AG04450 (cell line): ENCODE measurements at regions not wholly inside any gene's neighbourhood (a gene's known extent, or its start where the extent isn't known, plus 50 kb on each side); places are given as distances from the start of the nearest gene placed in this dataset.
A peak's percentile ranks its signal among the peaks of the same experiment; 100 is the strongest.

ENCODE experiments used
- CTCF ChIA-PET: fragments of 300-600, 350-600 bp; formaldehyde crosslinking; extraction: SDS; loops from one replicate; lab custom pipeline; 2022; ENCODE audit warnings: antibody characterized with exemption, inconsistent platforms; lab: Charles Lee
- POLR2A ChIA-PET: fragments of 350-600 bp; formaldehyde crosslinking; extraction: SDS; loops from one replicate; lab custom pipeline; 2021; ENCODE audit warnings: antibody characterized with exemption, inconsistent platforms; lab: Yijun Ruan, JAX
- DNase-seq: peaks from one replicate; pipeline ENCODE4 v3.0.0-alpha.2; 2011; ENCODE audit warnings: low read depth, low spot score
- H3K27ac ChIP-seq: one replicate; pipeline ENCODE4 v1.5.1; 2012; ENCODE audit warnings: low read depth, low read length, control low read depth
- H3K27me3 ChIP-seq: one replicate; pipeline ENCODE4 v1.6.0; 2012; ENCODE audit warnings: low read length; ENCODE audit not compliant: control insufficient read depth, insufficient read depth
- H3K4me3 ChIP-seq: 2 replicates; pipeline ENCODE4 v1.5.1; 2011; ENCODE audit warnings: mild to moderate bottlenecking, low read depth, low read length, control low read depth
- H3K9me3 ChIP-seq: 2 replicates; pipeline ENCODE4 v1.5.1; 2012; ENCODE audit warnings: low read length; ENCODE audit not compliant: control insufficient read depth, insufficient read depth
- CTCF ChIP-seq: IDR thresholded peaks from 2 replicates; pipeline ENCODE4 v1.5.1; 2011; ENCODE audit warnings: low read depth, low read length, control low read depth, inconsistent platforms

GRCh38 chr1:869499-870244 lies 54.1 kb upstream of the SAMD11 start:
- TF ChIP-seq CTCF, result peak; percentile 58
- POLR2A ChIA-PET, result interaction anchor here (0.6 kb wide), 1 partner anchor 20 kb away, joined by 4 read pairs; no protein-coding TSS in a partner anchor
- CTCF ChIA-PET, result interaction anchor here (0.6 to 1.7 kb wide), 13 partner anchors 11 to 132 kb away, joined by 3 to 8 read pairs (median 4); no protein-coding TSS in a partner anchor
- Histone ChIP-seq H3K9me3 (no peaks in the 10 kb centered on the region), H3K27me3 (peaks cover 22% of the 10 kb centered on the region), H3K27ac (no peak overlapping the region), H3K4me3 (no peak overlapping the region)
- no peak for DNase-seq
